Activated CD8-positive, alpha-beta memory T cell treated with anti-CD3 and anti-CD28 coated beads for 1 hour (primary cell): ENCODE measurements at regions not wholly inside any gene's neighbourhood (a gene's known extent, or its start where the extent isn't known, plus 50 kb on each side); places are given as distances from the start of the nearest gene placed in this dataset.

Source experiments
- DNase-seq, 2 donors: peaks; one replicate each; pipeline ENCODE4 v3.0.0-alpha.2; 2020; ENCODE audit warnings: low read depth in 1 of 2; ENCODE audit errors: extremely low read depth in 1 of 2

DNA sequence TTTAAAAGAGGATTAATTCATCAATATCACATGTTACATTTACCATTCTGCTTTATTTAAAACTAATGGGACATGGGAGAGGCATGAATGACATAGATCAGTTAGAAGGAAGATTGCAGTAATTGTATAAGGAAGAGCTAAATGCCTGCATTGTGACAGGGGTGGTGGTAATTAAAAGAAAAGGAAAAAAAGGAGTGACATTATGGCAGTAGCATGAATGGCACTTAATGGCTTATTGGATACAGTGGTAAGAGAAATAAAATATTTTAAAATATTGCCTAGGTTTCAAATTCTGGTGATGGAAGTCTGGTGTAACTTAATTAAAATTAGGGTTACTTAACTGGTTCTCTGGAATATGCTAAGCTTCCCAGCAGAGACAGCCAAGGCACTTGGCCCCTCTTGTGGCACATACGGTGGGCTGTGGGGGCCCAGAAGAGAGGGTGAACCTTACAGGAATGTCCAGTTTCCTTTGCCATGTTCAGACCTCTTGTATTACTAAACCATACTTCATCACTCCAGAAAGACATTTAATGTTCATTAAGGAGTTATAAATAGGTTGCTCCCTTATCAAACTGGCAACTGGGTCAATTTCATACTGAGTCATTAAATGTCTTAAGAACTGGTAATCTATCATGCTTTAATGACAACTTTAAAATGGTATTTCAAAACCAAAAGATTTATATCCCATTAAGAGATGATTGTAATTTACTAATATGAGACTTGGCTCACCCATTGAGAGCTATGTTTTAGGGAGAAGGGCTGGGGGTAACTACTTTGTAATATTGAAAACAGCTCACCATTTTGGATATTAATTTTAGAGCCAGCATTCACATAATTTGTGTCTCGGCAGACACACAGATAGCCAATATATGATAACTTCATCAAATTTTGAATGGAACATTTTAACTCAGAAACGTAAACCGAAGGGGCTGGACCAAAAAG lies 798.9 kb upstream of the PIK3C3 start:
- DNase-seq = no peak

DNA sequence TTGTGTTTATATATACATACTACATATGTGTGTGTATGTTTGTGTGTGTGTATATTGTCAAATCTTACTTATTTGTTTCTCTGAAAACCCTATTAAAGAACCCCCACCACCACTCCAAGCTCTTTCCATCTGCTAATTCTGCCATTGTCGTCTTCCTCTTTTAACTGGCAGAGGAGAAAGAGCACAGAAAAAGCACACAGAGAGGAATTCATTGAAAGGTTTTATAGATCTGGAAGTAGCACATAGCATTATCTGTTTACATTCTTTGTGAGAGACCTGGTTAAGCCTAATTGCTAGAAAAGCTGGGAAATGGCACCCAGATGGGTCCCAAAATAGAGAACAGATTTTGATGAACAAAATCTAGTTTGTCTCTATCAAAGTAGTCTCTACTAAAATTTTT lies 800.0 kb upstream of the PIK3C3 start:
- DNase-seq = no peak

DNA sequence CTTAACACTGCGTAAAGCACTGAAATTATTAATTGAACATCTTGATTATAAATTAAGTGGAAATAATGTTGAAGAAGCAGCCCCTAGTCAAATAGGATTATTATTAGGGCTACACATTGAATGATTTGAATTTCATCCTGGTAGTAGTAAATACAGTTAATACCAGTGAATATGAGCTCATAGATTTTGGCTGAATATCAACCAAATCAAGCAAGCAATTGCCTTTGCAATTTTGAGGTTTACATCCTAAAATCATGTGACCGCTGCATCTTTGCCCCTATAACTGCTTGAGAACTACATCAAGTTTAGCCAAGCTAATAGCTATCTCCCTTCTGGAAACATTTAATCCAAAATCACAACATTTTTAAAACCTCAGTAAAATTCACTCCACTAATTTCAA lies 801.2 kb upstream of the PIK3C3 start:
- DNase-seq = no peak

DNA sequence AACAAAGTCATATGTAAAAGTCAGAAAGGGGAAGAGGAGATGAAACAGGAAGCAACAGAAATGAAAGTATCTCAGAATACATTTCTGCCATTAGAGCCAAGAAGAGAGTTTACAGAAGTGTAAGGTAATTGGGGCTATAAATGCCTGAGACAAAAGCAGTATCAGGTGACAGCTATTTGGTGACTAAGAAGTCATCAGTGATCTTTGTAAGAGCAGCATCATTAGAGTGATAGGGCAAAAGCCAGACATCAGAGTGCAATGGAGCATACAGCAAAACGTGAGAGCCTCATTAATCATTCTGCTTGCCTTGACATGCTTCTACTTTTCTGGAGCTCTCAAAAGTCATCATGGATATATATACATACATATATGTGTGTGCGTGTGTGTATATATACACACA lies 804.7 kb upstream of the PIK3C3 start:
- DNase-seq = no peak

DNA sequence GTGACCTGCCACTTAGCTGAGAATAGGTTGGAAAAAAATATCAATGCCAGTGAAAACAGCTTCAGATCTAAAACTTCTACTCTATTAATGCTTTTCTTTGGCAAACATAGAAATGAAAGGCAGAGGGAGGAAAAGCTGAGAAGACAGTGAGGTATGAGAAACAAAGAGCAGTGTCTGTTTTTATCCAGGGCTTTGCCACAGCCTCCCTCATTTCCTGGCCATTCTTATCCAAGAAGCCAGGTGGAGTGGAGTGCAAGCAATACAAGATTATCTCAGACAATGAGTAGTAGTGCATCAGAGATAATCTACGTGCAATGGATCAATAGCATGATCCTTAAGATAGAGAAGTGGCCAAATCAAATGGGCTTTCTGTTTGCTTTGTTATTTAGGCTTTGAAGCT lies 808.7 kb upstream of the PIK3C3 start:
- DNase-seq = no peak

DNA sequence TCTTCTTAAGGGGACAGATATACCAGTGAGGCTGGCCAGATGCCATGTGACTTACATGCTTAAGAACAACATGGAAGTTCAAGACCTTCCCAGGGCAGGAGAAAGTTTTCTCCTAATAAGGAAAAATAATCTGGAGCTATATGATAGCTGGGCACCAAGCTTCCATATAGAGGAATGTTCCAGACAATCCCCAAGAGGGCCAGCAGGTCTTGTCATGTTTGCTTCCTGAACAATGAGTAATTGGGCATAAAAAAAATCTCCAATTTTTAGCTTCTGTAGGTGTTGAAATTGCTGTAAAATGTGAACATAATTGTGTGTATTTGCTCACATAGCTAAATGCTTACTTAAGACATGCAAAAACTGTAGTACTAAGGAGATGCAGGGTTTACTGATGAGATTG lies 809.5 kb upstream of the PIK3C3 start:
- no peak for DNase-seq

DNA sequence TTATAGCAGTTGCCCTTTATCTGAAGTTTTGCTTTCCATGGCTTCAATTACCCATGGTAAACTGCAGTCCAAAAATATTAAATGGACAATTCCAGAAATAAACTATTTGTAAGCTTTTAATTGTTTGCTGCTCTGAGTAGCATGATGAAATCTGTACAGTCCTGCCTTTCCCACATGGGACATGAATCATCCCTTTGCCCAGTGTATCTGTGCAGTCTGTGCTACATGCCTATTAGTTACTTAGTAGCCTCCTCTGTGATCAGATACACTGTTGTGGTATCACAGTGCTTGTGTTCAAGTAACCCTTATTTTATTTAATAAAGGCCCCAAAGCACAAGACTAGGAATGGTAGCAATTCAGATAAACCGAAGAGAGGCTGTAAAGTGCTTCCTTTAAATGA lies 810.6 kb upstream of the PIK3C3 start:
- no peak for DNase-seq

DNA sequence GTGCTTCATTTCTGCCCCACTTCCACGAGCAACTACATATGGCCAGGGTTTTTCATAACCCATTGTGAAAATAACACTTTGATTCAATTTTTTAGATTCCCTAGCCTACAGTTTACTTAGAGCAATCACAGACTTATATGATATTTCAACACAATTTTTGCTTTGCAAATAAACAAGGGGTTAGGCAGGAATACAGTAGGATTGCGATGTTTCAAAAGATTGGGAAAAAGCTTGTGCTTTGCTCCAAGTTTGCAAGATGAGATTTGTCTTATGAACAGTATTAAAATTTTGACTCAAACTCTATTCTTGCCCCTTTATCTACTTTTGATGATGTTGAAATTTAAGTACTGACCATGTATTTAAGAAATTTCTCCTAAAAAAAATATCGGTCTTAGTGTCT lies 814.5 kb upstream of the PIK3C3 start:
- no peak for DNase-seq

DNA sequence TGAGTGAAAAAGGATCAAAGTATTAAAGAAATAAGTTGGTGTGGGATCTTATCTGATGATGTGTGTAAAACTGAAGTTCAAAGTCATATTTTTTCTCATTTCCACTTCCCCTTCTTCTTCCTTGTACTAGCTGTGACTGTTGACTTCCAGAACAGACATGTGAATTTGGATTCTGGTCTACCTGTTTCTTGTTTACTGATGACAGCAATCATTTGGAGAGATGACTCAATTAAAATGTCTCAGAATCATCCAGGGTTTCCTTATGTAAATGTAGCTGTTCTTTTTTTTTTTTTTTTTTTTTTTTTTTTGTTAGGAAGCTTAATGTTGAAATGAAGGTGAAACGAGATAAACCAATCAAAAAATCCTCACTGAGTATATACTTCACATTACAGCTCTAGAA lies 819.9 kb upstream of the PIK3C3 start:
- DNase-seq = no peak

DNA sequence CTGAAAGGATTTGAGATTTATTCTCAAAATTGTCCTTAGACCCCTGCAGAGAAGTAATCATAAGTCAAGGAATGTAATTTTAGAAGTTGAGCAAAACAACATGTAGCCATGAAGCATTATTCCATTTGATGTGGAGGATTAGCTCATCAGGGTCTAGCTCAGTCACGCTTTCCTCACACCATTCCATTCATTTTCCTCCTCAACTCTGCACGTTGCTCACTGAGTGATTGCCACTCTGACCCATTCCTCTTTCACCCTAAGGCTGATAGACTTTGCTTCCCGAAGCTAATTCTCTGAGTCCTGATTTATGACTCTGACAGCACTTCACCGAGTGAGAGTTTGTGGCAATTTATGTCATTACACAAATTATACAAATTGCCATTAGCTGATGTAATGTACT lies 820.6 kb upstream of the PIK3C3 start:
- DNase-seq = no peak

DNA sequence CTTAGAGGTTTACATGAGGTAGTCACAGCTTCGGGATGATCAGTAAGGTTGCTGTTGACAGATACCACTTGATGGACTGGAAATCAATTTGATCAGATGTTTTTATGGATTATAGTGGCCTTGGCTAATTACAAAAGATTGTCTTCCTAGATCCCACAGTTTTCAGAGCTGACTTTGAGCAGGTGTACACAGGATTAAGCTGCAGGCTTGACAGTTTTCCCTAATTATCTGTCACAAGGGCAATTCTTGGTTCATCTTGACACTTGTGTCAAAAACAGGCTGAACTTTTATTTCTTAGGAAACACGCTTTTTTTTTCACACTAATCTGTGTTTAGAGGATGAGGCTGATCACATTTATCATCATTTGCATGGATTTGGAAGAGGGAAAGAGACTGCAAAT lies 824.0 kb upstream of the PIK3C3 start:
- DNase-seq = no peak

DNA sequence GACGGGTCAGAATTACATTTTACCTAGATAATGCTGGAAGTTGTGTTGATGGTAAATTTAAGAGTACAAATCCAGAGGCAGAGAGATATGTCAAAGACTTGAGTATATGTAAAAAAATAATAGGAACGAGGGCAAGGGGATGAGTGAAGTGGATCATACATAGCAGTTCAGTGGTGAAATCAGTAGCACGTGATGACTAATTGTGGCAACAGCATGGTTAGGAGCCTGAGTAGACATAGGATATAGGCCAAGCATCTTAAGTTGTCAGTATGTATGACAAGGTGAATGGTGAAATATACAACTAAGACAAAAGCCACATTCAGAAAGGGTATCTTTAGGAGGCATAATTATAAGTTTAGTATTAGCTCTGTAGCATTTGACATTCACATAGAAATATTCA lies 826.5 kb upstream of the PIK3C3 start:
- no peak for DNase-seq

DNA sequence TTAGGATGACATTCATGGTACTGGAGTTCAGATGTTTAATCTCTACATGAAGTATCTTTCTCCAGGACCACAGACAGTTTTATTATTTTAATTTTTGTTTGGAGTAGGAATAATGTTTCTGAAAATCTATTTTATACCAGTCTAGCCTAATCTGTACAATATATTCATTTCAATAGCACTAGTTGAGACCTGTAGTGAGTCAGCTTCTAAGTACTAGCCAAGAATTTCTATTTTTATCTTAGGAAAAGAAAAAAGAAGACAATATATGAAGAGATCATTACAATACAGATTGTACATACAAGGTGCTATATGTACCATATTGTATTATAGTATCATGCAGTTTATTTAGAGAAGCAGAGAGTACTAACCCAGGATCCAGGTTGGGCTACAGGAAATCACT lies 826.9 kb upstream of the PIK3C3 start:
- DNase-seq = no peak

DNA sequence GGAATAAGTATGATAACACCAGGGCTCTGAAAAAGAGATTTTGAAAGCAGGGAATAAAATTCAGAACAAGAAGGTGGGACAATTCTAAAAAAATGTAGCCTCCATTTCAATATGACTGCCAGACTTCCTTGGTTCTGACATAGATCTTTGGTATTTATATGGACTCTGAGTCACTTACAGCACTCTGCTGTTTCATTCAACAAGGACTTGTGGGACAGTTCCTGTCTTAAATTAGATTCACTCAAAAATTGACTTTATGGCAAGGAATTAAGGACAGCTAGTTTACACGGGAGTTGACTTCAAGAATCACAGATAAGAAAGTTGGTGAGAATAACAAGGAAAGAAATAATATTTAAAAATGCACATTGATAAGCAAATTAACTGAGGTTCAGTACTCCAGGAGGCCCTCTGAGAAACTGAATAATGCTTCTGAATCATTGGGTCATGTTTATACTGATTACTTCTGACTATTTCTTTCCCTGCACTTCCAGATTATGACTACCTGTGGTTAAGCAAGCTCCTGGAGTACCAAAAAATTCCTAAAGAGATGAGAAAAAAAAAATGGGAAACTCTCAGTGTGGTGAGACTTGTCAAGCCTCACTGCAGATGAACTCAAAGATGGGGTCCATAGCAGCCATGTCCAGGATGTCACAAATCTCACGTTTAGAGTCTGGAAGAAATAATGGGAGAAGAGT lies 828.3 kb upstream of the PIK3C3 start:
- DNase-seq = no peak

DNA sequence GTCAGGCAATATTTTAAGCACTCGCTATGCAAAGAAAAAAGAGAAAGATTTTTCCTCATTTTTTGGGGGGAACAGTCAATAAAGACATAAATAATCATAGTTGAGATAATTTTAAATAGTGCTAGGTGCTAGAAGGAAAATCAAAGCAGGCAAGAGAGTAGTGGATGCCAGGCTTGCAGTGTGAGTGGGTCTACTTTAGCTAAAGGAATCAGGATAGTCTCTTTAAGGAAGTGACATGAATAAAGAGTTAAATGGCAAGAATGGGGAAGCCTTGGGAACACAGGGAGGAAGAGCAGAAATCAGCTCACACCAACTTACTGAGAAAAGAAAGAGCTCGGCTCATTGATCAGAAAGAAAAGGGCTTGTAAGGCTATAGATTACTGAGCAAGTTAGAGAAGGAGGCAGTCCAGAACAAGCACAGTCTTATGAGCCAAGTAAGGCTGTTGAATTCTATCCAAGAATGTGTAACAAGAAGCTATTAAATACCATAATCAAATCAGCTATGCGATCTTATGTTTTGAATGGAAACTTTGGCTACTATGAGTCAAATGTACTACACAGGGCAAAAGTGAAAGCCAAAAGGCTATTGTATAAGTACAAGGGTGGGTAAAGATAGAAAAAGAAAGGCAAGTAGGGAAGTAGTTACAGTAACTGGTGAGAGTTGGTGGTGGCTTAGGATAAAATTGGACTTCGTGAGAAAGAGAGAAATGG lies 833.8 kb upstream of the PIK3C3 start:
- DNase-seq = no peak

DNA sequence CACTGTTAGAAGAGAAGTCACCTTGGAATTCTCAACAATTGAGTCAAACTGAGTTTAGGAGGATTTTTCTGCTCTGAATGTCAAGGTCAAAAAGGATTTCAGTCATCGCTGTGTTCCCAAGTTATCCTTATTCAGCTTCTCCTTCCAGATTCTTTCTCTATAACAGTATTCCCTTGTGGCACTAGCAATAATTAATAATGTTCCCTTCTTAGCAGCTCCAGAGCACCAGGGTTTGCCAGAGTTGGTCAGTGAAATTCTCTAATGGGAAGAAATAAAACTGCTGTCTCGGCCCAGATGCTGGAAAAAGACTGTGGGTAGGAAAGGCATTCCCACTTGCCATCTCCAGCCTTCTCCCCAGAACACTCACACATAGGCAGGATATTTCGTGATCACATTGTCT lies 836.0 kb upstream of the PIK3C3 start:
- no peak for DNase-seq

DNA sequence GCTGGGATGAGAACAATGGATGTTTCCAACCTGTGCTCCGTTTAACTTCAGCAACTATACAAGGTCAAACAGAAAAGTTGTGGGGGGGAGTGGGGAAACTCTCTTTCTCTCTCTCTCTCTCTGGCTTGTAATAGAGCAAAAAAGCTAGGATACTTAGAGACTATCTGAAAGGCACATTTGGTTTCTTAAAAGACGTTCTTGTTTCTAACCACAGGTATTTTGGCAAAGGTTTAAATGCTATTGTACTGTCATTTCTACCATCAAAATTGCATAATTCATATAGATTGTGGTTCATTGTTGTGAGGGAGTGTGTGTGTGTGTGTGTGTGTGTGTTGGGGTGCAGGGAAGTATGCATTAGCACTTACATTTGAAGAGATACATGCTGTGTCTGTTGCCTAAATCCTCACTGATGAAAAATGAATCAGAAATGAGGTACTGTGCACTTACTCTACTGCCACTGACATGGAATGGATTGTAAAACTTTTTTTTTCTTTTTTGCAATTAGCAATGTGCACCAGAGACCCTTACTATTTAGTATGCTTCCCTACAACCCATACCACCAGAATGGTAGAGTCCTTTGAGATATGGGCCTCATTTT lies 841.0 kb upstream of the PIK3C3 start:
- no peak for DNase-seq

DNA sequence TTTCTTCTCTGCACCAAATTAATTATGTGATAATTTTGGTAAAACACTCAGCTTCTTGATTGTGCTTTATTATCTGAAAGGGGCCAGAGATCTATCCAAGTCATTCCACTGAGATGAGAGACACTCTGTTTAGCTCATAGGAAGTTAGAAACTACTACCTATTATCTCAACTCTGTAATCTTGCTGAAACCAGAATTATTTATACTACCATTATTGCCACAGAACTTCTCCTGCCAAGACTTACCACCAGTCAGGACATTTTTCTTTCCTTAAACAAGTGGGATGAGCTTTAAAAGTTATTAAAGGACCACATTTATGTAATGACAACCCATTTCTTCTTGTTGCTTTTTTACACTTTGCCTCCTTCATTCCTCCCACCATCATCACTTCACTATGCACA lies 855.6 kb upstream of the PIK3C3 start:
- DNase-seq = no peak

DNA sequence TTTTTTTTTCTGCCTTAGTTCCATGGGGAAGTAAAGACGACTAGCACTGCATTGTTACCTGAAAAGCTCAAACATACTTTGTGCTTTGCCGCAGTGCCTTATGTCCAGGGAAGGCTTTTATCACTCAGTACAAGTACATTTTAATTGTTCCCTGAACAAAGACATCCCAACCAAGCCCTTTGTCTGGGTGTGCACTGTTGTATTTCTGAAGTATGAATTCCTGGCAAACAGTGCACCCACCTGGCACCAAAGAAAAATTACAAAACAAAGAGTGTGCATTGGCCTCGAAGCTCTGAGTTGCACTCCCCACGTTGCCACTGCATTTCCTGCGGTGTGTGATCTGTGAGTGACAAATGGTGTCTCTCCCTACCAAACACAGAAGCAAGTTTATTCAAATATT lies 858.5 kb upstream of the PIK3C3 start:
- no peak for DNase-seq

DNA sequence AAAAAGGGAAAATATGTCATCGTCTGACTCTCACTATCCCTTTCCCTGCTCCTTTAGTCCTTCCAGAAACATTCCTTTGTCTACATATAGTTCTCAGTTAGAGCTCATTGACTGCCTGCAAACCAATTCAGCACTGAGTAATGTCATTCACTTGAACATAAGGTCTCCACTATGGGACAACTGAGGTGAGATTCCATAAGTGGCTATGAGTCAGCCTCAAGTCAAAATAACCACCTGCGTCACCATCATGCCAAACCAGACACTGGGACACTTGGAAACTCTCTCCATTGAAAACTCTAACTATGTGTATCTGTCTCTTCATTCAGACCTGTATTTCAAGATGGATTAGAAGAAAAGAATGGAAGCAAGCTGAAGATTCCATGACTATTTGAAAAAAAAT lies 878.0 kb upstream of the PIK3C3 start:
- DNase-seq = no peak

DNA sequence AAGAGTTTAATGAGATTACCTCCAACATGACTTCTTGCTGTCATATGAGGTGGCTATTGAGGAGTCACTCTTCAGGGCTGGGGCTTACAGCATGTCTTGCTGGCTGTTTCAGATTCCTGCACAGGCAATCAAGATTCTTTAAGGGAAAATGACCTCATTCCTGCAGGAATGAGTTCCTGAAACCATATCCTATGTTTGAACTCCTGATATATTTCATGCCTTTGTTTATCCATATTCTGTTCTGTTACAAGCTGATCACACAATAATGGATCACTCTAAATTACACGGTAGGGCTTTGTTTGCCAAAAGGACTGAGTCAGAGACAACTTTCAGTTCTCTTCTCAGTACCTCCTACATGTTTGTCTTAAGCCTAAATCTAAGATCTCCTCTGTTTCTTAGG lies 879.8 kb upstream of the PIK3C3 start:
- DNase-seq = no peak
